ENCODE measurements at regions not wholly inside any gene's neighbourhood (a gene's known extent, or its start where the extent isn't known, plus 50 kb on each side); places are given as distances from the start of the nearest gene placed in this dataset.

- no peak for DNase-seq
- no peak overlapping the region for H3K27ac ChIP-seq
- 85 to 93% (median 88%) methylated on average over 11 of the region's 11 CpGs for WGBS, 5 donors
- intact Hi-C loops (cut with DNase I; ENCODE audit: low total_unique reads): no loop called here
- H3K27me3 ChIP-seq (replicated peaks in 1 of 7): peaks cover 0 to 3% (median 0%) of the 10 kb centered on the region in 7 donors
- H3K9me3 ChIP-seq: no peaks in the 10 kb centered on the region
- no peaks in the 10 kb centered on the region for H3K4me1 ChIP-seq
- TF ChIP-seq CTCF (IDR thresholded peaks at IDR 0.05 in 8 of 11, conservative IDR thresholded peaks at IDR 0.05 in 3 of 11) (no peak), POLR2AphosphoS5 (IDR thresholded peaks at IDR 0.05) (no peak), POLR2A (IDR thresholded peaks at IDR 0.05) (no peak)
- no peak overlapping the region for H3K4me3 ChIP-seq
- H3K36me3 ChIP-seq: no peaks in the 10 kb centered on the region
Measured at GRCh38 chr16:73529303-73530012, 481.5 kb upstream of the ZFHX3 start.

GRCh38 chr16:73527187-73527586, 479.3 kb upstream of the ZFHX3 start:
- Histone ChIP-seq H3K36me3 (no peaks in the 10 kb centered on the region), H3K4me1 (no peaks in the 10 kb centered on the region), H3K4me3 (no peak overlapping the region), H3K27me3 (replicated peaks in 1 of 7) (peaks cover 0 to 3% (median 0%) of the 10 kb centered on the region in 7 donors), H3K9me3 (no peaks in the 10 kb centered on the region), H3K27ac (no peak overlapping the region)
- TF ChIP-seq POLR2AphosphoS5 (IDR thresholded peaks at IDR 0.05) (no peak), CTCF (IDR thresholded peaks at IDR 0.05 in 8 of 11, conservative IDR thresholded peaks at IDR 0.05 in 3 of 11) (peak in 1 of 11 experiments; percentile 15)
- DNase-seq: no peak
- intact Hi-C loops (cut with DNase I; ENCODE audit: low total_unique reads): no loop called here
- 73 to 81% (median 78%) methylated on average over 4 of the region's 4 CpGs for WGBS, 5 donors

- H3K4me3 ChIP-seq: no peak overlapping the region
- no peak for DNase-seq
- H3K36me3 ChIP-seq: no peaks in the 10 kb centered on the region
- no peaks in the 10 kb centered on the region for H3K9me3 ChIP-seq
- peak overlapping the region in 1 of 8 donors; percentile 11 for H3K27ac ChIP-seq
- 63 to 76% (median 69%) methylated on average over 13 of the region's 13 CpGs for WGBS, 5 donors
- no peak for TF ChIP-seq CTCF (IDR thresholded peaks at IDR 0.05 in 8 of 11, conservative IDR thresholded peaks at IDR 0.05 in 3 of 11)
- TF ChIP-seq POLR2A (IDR thresholded peaks at IDR 0.05): no peak
- TF ChIP-seq POLR2AphosphoS5 (IDR thresholded peaks at IDR 0.05): no peak
- no peaks in the 10 kb centered on the region for H3K4me1 ChIP-seq
- H3K27me3 ChIP-seq (replicated peaks in 1 of 7): peaks cover 0 to 3% (median 0%) of the 10 kb centered on the region in 7 donors
- intact Hi-C loops (cut with DNase I; ENCODE audit: low total_unique reads): no loop called here
Measured at GRCh38 chr16:73526011-73526804, 478.3 kb upstream of the ZFHX3 start.

- DNase-seq: no peak
- H3K9me3 ChIP-seq: no peaks in the 10 kb centered on the region
- TF ChIP-seq POLR2A (IDR thresholded peaks at IDR 0.05) (no peak), CTCF (IDR thresholded peaks at IDR 0.05 in 8 of 11, conservative IDR thresholded peaks at IDR 0.05 in 3 of 11) (no peak), POLR2AphosphoS5 (IDR thresholded peaks at IDR 0.05) (no peak)
- H3K36me3 ChIP-seq: no peaks in the 10 kb centered on the region
- WGBS, 5 donors: 77 to 87% (median 82%) methylated on average over 4 of the region's 4 CpGs
- no peak overlapping the region for H3K27ac ChIP-seq
- peaks cover 0 to 3% (median 0%) of the 10 kb centered on the region in 7 donors for H3K27me3 ChIP-seq (replicated peaks in 1 of 7)
- H3K4me1 ChIP-seq: no peaks in the 10 kb centered on the region
- intact Hi-C loops (cut with DNase I; ENCODE audit: low total_unique reads): no loop called here
- no peak overlapping the region for H3K4me3 ChIP-seq
Measured at GRCh38 chr16:73523209-73523608, 475.3 kb upstream of the ZFHX3 start.

Data from spleen (tissue), 11 donors.